ENCODE measurements at regions not wholly inside any gene's neighbourhood (a gene's known extent, or its start where the extent isn't known, plus 50 kb on each side); places are given as distances from the start of the nearest gene placed in this dataset.

- TF ChIP-seq CTCF (IDR thresholded peaks at IDR 0.05) (no peak), POLR2AphosphoS5 (IDR thresholded peaks at IDR 0.05) (no peak), POLR2A (IDR thresholded peaks at IDR 0.05) (no peak), EP300 (IDR thresholded peaks at IDR 0.05) (no peak)
These were observed 441.3 kb upstream of the API5 start for GRCh38 chr11:42870480-42870879.

All from stomach (tissue), 4 donors.